ENCODE measurements at regions not wholly inside any gene's neighbourhood (a gene's known extent, or its start where the extent isn't known, plus 50 kb on each side); places are given as distances from the start of the nearest gene placed in this dataset.

- POLR2A ChIA-PET, result no interaction called here
- Histone ChIP-seq H3K27ac (ENCODE audit: low read length in 2 of 2) (no peak overlapping the region), H3K4me2 (replicated peaks; ENCODE audit: low read depth, low read length, poor library complexity, severe bottlenecking) (no peak overlapping the region), H3K9me3 (ENCODE audit: control extremely low read depth in 1 of 3, control insufficient read depth in 2 of 3, insufficient read depth in 1 of 3, low read length in 2 of 3) (no peaks in the 10 kb centered on the region), H3K79me2 (ENCODE audit: control insufficient read depth, insufficient read depth, low read length) (no peaks in the 10 kb centered on the region), H3K4me3 (ENCODE audit: control extremely low read depth in 1 of 5, extremely low read depth in 1 of 5, insufficient read depth in 1 of 5, low read depth in 2 of 5, low read length in 4 of 5) (no peak overlapping the region), H3K9ac (ENCODE audit: low read length) (no peak overlapping the region), H2AFZ (ENCODE audit: insufficient read depth, low read depth, low read length, poor library complexity, severe bottlenecking) (no peak overlapping the region), H3K36me3 (replicated peaks in 1 of 2; ENCODE audit: control extremely low read depth in 1 of 2, control insufficient read depth in 1 of 2, extremely low read depth in 1 of 2, insufficient read depth in 2 of 2, low read length in 1 of 2) (no peaks in the 10 kb centered on the region), H4K20me1 (ENCODE audit: control insufficient read depth, insufficient read depth, low read length, poor library complexity, severe bottlenecking) (no peaks in the 10 kb centered on the region), H3K27me3 (replicated peaks in 1 of 4; ENCODE audit: control extremely low read depth in 1 of 4, control insufficient read depth in 3 of 4, insufficient read depth in 4 of 4, low read length in 3 of 4) (no peaks in the 10 kb centered on the region), H3K4me1 (ENCODE audit: control insufficient read depth in 2 of 2, insufficient read depth in 2 of 2, low read length in 2 of 2) (no peaks in the 10 kb centered on the region)
- peaks cover 20% of the 10 kb centered on the region for H3K27me3 Mint-ChIP-seq
- no peaks in the 10 kb centered on the region for H3K4me1 Mint-ChIP-seq
- CTCF ChIA-PET, result no interaction called here
- no peaks in the 10 kb centered on the region for H3K9me3 Mint-ChIP-seq (ENCODE audit: insufficient read depth)
- DNase-seq (no peak), ATAC-seq (ENCODE audit: low read depth) (no peak)
- 100% methylated on average over 2 of the region's 6 CpGs for WGBS (ENCODE audit: insufficient coverage)
- TF ChIP-seq EZH2 (IDR thresholded peaks at IDR 0.05; ENCODE audit: borderline replicate concordance, insufficient read depth, low read depth, low read length, poor library complexity, severe bottlenecking), result no peak
- TF ChIP-seq CTCF (IDR thresholded peaks at IDR 0.05), result no peak
- no peak overlapping the region for H3K27ac Mint-ChIP-seq
- no peak overlapping the region for H3K4me3 Mint-ChIP-seq
- intact Hi-C loops (cut with micrococcal nuclease), result no loop called here
Observed at GRCh38 chr6:106011476-106011875, 74.7 kb upstream of the PRDM1 start.

- H3K79me2 ChIP-seq (ENCODE audit: control insufficient read depth, insufficient read depth, low read length), result no peaks in the 10 kb centered on the region
- no peaks in the 10 kb centered on the region for H4K20me1 ChIP-seq (ENCODE audit: control insufficient read depth, insufficient read depth, low read length, poor library complexity, severe bottlenecking)
- H3K4me3 ChIP-seq (ENCODE audit: control extremely low read depth in 1 of 5, extremely low read depth in 1 of 5, insufficient read depth in 1 of 5, low read depth in 2 of 5, low read length in 4 of 5), result no peak overlapping the region
- POLR2A ChIA-PET, result no interaction called here
- no peaks in the 10 kb centered on the region for H3K9me3 ChIP-seq (ENCODE audit: control extremely low read depth in 1 of 3, control insufficient read depth in 2 of 3, insufficient read depth in 1 of 3, low read length in 2 of 3)
- intact Hi-C loops (cut with micrococcal nuclease), result no loop called here
- Mint-ChIP-seq H3K4me3 (no peak overlapping the region), H3K27ac (no peak overlapping the region), H3K4me1 (no peaks in the 10 kb centered on the region), H3K27me3 (peaks cover 36% of the 10 kb centered on the region), H3K9me3 (ENCODE audit: insufficient read depth) (no peaks in the 10 kb centered on the region)
- peaks cover 0 to 14% (median 2%) of the 10 kb centered on the region in 4 experiments for H3K27me3 ChIP-seq (replicated peaks in 1 of 4; ENCODE audit: control extremely low read depth in 1 of 4, control insufficient read depth in 3 of 4, insufficient read depth in 4 of 4, low read length in 3 of 4)
- no peak overlapping the region for H3K4me2 ChIP-seq (replicated peaks; ENCODE audit: low read depth, low read length, poor library complexity, severe bottlenecking)
- CTCF ChIA-PET, result interaction anchor here (0.9 kb wide), 1 partner anchor 13 kb away, joined by 3 read pairs; no protein-coding TSS in a partner anchor
- DNase-seq (no peak), ATAC-seq (ENCODE audit: low read depth) (no peak)
- no peaks in the 10 kb centered on the region for H3K4me1 ChIP-seq (ENCODE audit: control insufficient read depth in 2 of 2, insufficient read depth in 2 of 2, low read length in 2 of 2)
- H2AFZ ChIP-seq (ENCODE audit: insufficient read depth, low read depth, low read length, poor library complexity, severe bottlenecking), result no peak overlapping the region
- TF ChIP-seq CTCF (IDR thresholded peaks at IDR 0.05), result no peak
- TF ChIP-seq EZH2 (IDR thresholded peaks at IDR 0.05; ENCODE audit: borderline replicate concordance, insufficient read depth, low read depth, low read length, poor library complexity, severe bottlenecking), result no peak
- H3K36me3 ChIP-seq (replicated peaks in 1 of 2; ENCODE audit: control extremely low read depth in 1 of 2, control insufficient read depth in 1 of 2, extremely low read depth in 1 of 2, insufficient read depth in 2 of 2, low read length in 1 of 2), result no peaks in the 10 kb centered on the region
- H3K27ac ChIP-seq (ENCODE audit: low read length in 2 of 2), result no peak overlapping the region
- no CpG with 5 or more reads among the region's 6 CpGs for WGBS (ENCODE audit: insufficient coverage)
- H3K9ac ChIP-seq (ENCODE audit: low read length), result no peak overlapping the region
Observed at GRCh38 chr6:106005954-106006353, 80.2 kb upstream of the PRDM1 start.
